ENCODE measurements at regions not wholly inside any gene's neighbourhood (a gene's known extent, or its start where the extent isn't known, plus 50 kb on each side); places are given as distances from the start of the nearest gene placed in this dataset.
A peak's percentile ranks its signal among the peaks of the same experiment; 100 is the strongest.
"Not testable (repeated sequence)": the region's sequence is repeated elsewhere in the genome, so short reads cannot be mapped to it uniquely, and the experiment has no call there.

DNA sequence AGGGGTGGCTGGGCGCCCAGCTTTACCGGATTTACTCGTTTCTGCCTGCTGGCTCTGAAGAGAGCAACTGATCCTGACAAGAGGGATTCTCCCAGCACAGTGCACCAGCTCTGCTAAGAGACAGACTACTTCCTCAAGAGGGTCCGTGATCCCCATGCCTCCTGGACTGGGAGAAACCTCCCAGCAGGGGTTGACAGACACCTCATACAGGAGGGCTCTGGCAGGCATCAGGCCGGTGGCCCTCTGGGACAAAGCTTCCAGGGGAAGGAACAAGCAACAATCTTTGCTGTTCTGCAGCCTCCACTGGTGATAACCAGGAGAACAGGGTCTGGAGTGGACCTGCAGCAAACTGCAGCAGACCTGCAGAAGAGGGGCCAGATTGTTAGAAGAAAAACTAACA is 1192.5 kb upstream of the PRR20A start:
- DNase-seq (ENCODE audit: low read depth), result no peak

DNA sequence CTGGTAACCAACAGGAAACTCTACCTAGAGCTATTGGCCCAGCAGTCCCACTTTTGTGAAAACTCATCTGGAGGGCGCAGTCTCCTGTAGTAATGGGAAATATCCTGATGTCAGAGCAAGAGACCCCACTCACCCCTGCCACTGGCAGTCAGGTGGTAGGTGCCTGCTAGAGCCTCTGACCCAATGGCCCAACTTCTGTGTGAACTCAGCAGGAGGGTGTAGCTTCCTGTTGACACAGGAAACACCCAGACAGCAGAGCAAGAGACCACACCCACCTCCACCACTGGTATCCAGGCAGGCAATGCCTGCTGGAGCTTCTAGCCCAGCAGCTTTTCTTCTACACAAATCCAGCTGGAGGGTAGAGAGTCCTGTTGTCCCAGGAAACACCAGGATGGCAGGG is 1176.8 kb upstream of the PRR20A start:
- DNase-seq (ENCODE audit: low read depth), result no peak

DNA sequence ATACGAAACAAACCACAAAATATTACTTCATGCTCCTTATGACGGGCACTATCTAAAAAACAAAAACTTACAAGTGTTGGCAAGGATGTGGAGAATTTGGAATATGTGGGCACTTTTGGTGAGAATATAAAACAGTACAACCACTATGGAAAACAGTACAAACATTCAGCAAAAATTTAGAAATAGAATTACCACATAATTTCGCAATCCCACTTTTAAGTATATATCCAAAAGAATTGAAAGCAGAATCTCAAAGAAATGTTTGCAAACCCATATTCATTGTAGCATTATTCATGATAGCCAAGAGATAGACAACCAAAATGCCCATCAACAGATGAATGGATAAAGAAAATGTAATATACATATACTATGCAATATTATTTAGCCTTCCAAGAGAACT is 1173.7 kb upstream of the PRR20A start:
- DNase-seq (ENCODE audit: low read depth), result no peak

DNA sequence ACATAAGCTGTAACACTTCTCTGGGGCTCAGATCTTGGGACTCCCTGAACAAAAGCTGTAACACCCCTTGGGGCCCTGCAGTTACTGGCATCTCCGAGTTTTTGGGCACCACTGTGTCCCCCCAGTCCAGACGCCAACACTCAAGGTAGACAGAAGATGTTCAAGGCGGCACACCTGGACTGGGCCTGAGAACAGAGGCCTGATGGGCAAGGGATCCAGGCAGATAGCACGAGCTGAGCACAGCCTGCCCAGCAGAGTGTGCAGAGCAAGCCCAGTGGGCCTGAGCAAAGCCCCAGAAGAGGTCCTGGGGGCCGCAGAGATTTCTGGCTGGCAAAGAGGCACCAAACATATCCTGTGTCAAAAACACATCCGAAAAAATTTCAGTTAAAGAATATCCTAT is 1163.3 kb upstream of the PRR20A start:
- no peak for DNase-seq (ENCODE audit: low read depth)

DNA sequence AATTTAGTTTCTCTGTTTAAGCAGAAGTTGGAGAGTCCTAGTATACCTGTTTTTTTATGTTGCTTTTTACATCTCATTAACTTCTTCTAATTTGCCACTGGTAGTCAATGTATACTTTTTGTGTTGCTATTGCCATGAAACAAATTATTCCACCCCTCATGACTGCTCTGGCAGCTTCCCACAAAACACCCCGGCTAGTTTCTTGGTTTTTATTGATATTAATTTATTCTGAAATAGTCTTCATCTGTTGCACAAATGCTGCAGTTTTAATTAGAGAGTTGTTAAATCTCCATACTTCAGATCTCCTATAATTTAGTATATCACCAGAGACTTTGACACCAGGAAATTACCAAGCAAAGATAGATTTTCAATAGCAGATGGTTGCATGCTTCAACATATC is 1159.3 kb upstream of the PRR20A start:
- no peak for DNase-seq (ENCODE audit: low read depth)

DNA sequence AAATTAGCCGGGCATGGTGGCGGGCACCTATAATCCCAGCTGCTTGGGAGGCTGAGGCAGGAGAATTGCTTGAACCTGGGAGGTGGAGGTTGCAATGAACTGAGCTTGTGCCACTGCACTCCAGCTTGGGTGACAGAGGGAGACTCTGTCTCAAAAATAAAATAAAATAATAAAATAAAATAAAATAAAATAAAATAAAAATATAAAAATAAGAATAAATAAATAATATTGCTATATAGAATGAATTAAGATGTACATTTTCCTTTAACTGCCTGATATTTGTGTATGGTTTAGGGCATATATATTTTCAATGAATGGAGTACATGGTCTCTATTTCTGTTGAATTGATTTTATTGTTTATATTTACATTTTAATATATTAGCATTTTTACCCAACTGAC is 1156.7 kb upstream of the PRR20A start:
- DNase-seq (ENCODE audit: low read depth), result not testable (repeated sequence)

DNA sequence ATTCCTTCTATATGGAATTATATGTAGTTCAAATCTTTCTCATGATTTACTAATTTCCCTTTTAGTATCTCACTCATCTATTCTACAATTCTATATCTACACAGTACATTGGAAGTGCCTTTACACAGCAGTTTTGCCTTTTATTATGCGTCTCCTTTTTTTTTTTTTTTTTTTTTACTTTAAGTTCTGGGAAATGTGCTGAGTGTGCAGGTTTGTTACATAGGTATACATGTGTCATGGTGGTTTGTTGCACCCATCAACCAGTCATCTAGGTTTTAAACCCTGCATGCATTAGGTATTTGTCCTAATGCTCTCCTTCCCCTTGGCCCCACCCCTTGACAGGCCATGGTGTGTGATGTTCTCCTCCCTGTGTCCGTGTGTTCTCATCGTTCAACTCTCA is 1150.1 kb upstream of the PRR20A start:
- DNase-seq (ENCODE audit: low read depth), result no peak

DNA sequence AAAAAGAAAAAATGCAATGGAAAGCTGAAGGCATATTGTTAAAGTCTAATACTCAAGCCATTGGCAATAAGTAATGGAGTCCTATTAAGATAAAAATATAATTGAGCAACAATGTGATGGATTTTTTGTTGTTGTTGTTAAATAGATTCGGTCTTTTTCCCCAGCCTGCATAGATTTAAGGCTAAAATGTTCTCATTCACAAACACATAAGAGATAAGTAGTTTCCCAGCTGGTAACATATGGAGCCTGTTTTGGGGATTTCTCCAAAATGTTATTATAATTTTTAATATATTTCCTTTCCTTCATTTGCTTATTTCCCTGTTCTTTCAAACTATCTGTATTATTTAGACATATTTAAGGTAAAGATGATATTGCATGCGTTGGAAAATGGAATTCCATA is 1149.1 kb upstream of the PRR20A start:
- DNase-seq (ENCODE audit: low read depth), result no peak

DNA sequence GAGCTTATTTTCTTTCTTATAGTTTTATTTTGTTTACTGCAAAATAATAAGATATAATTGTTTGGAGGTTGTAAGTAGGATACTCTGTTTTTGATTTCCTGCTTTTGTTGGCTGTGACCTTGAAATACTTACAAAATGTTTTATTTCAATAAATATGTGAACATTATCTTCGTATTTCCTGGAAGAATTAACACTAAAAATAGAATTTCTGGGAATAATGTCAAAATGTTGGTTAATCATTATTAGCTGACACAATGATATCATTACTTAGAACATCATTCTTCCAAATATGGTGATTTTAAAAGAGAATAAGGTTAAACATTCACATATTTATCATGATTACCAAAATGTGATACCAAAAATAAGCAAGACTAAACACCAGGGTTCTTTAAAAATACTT is 1148.6 kb upstream of the PRR20A start:
- peak; percentile 12 for DNase-seq (ENCODE audit: low read depth)

DNA sequence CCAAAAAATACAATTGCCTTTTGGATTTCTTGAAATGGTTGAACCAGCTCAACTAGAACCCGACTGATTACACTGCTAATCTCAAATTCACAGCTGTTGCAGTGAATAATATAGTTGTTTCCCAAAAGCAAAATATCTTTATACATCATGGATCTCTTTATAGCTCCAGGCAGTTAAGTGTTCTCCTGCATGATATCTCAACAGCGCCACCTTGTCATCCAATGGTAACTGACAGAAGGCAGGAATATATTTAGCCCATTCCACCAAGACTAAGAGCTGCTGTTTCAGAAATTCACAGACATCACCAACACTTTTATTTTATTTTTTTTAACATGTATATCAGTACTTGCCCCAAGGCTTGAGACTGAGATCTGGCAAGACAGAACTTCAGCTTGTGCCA is 1141.0 kb upstream of the PRR20A start:
- DNase-seq (ENCODE audit: low read depth), result no peak

DNA sequence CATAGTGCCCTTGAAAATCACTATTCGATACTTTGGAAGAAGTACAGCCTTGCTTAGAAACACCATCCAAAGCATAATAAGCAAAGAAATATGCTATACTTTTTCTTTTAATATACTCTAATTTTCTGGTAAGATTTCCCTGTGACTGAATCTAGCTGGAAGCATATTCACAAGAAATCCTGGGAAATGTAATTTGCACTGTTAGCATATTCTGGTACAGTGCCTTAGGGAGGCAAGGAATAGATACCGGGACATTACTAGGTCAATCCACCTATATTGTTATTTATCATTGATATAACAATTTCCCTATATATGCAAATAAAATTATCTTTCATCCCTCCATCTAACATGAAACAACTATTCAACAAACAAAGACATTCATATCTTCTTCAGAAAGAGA is 1131.3 kb upstream of the PRR20A start:
- no peak for DNase-seq (ENCODE audit: low read depth)

DNA sequence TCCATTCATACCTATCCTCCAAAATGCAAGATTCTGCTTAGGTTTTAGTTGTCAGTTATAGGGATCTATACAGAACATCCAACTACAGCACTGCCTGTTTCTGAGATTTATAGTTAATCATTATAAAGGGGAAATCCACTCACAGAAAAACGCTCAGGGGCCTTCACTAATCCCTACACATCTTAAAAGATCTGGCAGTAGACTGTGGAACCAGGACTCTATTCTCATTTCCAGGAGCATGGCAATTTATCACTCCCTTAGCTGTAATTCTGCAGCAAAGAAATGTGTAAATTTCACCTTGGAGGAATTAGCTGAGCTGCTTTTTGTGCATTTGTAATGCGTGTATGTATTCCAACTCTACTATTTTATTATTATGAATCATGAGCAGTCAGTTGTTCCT is 1128.1 kb upstream of the PRR20A start:
- DNase-seq (ENCODE audit: low read depth), result no peak

DNA sequence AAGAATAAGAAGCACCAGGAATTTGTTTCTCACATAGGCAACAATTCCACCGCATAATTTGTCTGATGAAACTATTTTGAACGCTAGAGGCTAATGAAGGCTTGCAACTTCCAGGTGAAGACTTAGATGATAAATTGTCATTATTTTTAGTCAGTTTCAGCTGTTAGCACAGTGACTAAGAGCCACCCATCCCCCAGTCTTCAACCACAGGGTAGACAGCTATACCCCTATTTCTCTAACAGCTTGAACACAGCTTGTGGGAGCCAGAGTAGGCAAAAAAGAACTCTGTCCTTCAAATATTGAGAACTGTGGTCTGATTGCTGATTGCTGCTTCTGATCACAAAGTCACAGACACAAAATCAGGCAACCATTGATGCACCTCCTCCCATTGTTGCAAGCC is 1124.8 kb upstream of the PRR20A start:
- DNase-seq (ENCODE audit: low read depth), result no peak

DNA sequence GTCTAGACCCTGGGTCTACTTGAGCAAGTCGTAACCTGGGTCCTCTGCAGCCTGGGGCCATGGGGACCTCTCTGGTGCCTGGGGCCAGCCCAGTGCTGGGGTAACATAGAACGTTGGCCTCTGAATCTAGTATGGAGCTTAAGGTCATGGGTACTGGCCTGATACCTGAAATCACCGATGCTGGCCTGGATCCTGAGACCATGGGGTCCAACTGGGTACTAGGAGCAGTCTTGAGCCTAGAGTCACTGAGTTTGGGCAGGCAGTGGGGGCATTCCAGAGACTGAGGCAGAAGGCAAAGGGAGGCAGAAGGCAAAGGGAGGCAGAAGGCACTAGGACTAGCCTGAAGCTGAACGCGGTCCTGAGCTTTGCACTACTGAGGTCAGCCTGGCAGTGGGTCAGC is 1121.1 kb upstream of the PRR20A start:
- DNase-seq (ENCODE audit: low read depth), result no peak

DNA sequence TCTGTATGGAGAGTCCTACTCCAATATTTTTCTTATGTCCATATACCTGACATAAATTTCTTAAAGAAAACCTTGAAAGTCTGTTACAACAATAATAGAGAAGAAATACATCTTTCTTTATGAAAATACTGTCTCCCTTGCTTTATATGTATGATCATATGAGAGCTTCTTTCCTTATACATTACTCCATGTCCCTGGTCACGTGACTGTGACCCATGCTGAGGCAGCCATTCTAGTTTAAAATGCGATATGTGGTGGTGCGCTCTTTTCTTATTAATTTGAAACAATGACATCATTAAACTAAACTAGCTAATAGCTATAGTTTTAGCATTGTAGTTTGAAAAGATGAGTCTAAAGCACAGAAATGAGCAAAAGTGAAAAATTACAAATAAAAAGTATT is 1120.3 kb upstream of the PRR20A start:
- no peak for DNase-seq (ENCODE audit: low read depth)

DNA sequence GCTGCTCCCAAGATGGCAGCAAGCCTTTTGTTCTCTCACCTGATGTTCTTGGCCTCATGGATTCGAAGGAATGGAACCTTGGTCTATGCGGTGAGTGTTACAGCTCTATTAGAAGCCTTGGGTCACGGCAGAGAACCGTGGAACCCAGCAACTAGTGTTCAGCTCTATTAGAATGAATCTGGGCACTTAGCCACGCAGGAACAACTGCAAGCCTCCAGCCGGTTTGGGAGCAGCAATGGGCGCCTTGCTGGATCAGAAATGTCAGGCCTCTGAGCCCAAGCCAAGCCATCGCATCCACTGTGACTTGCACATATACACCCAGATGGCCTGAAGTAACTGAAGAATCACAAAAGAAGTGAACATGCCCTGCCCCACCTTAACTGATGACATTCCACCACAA is 1100.7 kb upstream of the PRR20A start:
- no peak for DNase-seq (ENCODE audit: low read depth)

DNA sequence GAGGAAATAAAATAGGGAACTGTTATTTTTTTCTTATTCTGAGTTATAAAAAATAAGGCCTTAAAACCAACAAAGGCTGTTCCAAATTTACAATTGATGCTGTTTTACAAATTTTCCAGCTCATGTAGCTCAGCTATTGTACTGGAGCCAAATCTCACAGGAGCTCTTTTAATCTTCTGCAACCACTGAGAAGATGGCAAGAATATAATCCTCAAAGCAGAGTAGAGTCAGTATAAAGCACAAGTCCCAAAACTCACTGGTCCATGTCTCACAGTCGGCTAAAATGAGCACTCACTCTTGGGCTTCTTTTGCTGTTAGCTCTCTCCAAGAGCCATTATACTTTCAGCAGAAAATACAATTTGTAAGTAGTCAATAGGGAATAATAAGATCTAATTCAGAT is 1074.4 kb upstream of the PRR20A start:
- no peak for DNase-seq (ENCODE audit: low read depth)

DNA sequence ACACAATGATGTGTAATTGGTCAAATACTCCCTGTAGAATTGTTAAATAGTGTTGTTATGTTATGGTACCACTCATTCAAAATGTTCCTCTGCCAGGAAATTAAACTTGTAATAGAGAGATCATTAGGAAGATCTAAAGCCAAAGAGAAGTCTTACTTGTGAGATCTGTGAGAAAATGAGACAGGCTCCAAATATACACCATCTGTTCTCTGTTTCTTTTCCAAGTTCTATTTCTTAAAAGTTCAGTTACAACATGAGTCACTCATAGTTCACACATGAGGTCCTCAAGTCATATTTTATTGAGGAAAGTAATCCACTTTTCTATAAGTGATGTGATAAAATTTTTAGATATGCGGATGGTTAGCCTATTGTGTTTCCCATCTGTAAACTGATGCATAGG is 1038.1 kb upstream of the PRR20A start:
- DNase-seq (ENCODE audit: low read depth), result no peak

DNA sequence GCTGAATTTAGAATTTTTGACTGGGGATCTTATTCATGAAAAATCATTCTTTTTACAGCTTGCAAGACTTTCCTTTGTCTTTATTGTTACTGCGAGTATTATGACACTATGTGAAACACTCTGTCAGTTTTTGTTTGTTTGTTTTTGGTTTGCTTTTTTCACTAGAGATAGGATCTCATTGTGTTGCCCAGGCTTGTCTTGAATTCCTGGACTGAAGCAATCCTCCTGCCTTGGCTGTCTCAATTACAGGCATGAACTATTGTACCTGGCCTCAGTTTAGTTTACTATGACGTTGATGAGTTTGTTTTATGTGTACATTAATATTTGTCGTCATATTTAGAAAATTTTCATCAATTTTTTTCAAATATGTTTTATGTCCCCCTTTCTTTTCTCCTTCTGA is 1030.0 kb upstream of the PRR20A start:
- no peak for DNase-seq (ENCODE audit: low read depth)

DNA sequence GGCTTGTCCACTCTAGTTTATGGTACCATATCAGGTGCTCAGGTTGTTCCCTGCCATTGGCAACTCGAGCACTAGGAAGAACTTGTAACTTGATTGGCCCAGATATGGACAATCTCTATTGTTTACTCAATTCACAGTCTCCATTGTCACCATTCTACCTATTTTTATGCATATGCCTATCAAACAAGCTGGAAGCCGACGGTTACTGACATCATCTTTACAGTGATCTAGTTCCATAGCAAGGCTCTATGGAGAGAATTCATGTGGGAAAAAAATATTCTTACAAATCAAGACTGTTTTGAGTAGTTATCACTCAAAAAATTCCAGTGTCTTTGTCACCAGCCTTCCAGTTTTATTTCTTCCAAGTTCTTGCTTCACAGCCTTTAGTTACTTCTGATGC is 1006.2 kb upstream of the PRR20A start:
- no peak for DNase-seq (ENCODE audit: low read depth)

DNA sequence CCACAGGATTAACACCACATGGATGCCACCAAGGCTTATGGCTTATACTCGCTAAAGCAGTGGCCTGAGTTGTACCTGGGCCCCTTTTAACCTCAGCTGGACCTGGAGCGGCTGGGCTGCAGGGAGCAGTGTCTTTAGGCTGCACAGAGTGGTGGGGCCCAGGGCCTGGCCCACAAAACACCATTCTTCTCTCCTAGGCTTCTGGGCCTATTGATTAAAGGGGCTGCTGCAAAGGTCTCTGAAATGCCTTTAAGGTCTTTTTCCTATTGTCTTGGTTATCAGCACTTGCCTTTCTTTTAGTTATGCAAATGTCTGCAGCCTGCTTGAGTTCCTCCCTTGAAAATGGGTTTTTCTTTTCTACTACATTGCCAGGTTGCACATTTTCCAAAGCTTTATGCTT is 973.9 kb upstream of the PRR20A start:
- no peak for DNase-seq (ENCODE audit: low read depth)

DNA sequence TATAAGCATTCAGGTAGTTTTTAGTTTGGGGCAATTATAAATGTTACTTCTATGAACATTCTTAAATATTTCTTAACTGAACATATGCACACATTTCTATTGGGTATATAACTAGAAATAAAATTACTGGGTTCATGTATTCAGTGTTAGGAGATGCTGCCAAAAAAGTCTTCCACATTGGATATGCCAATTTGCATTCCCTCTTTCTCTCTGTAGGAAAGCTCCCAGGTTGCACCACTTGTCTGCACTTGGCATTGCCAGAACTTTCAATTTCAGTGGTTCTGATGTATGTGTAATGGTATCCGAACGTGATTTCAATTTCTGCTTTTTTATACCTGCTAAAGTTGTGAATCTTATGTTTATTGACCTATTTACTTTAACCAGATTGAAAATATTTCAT is 972.1 kb upstream of the PRR20A start:
- DNase-seq (ENCODE audit: low read depth), result no peak

DNA sequence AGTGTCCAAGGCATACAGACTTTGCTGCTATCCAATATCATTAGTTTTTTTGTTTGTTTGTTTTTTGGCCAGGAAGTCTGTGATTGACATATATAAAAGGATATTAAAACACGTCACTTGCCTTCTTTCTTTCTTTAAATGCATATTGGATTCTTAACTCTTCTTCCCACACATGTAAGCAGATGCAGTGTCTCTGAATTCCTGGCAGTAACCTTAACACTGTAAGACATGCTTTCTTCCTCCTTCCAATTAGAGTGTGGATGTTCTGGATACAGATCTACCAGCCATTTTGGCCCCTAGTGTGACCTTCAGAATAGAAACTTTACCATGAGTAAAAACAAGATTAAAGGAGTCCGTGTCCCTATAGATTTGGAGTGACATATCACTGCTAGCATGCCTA is 967.4 kb upstream of the PRR20A start:
- no peak for DNase-seq (ENCODE audit: low read depth)

DNA sequence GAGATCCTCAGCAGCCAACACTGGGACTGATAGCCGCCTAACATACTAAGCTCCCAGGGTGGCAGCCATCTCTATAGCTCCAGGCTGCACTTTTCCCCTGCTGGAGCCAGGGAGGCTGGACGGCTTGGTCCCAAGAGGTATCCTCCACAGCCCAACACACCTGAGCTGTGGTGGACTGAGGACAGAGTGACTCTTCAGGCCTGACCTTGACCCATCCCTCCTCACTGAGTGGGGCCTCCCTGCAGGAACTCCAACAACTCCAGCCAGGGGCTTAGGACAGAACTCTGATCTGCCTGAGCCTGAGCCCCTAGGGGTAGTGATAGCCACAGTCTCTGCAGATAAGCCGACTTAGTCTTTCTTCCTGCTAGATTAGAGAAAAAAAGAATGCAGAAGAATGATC is 958.1 kb upstream of the PRR20A start:
- DNase-seq (ENCODE audit: low read depth), result no peak

DNA sequence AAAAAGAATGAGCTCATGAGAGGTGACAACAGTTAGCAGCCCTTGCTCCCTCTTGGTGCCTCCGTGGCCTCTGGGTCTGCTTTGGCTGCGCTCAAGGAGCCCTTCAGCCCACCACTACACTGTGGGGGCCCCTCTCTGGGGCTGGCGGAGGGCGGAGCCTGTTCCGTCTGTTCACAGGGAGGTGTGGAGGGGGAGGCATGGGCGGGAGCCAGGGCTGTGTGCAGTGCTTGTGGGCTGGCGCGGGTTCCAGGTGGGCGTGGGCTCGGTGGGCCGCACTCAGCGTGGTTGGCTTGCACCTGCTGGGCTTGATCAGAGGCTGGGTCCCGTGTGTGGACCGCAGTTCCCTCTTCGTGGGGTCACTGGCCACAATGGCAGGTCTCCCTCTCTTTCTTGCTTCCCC is 953.4 kb upstream of the PRR20A start:
- DNase-seq (ENCODE audit: low read depth), result no peak
